ENCODE measurements at regions not wholly inside any gene's neighbourhood (a gene's known extent, or its start where the extent isn't known, plus 50 kb on each side); places are given as distances from the start of the nearest gene placed in this dataset.

- intact Hi-C loops (cut with DNase I; ENCODE audit: low total_unique reads), result no loop called here
Observed at GRCh38 chr11:133739481-133739880, 105.8 kb downstream of the SPATA19 start.

DNA sequence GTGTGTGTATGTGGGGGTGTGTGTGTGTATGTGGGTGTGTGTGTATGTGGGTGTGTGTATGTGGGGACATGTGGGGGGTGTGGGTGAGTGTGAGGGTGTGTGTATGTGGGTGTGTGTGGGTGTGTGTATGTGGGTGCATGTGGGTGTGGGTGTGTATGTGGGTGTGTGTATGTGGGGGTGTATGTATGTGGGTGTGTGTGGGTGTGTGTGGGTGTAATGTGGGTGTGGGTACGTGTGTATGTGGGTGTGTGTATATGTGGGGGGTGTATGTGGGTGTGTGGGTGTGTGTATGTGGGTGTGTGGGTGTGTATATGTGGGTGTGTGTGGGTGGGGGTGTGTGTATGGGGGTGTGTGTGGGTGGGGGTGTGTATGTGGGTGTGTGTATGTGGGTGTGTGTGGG lies 106.7 kb downstream of the SPATA19 start:
- WGBS, 5 donors, result 63 to 90% (median 87%) methylated on average over 1 of the region's 1 CpG
- no peaks in the 10 kb centered on the region for H3K36me3 ChIP-seq
- TF ChIP-seq EP300 (IDR thresholded peaks at IDR 0.05), result no peak
- no peak for TF ChIP-seq POLR2AphosphoS5 (IDR thresholded peaks at IDR 0.05)
- TF ChIP-seq, protein P1, sequence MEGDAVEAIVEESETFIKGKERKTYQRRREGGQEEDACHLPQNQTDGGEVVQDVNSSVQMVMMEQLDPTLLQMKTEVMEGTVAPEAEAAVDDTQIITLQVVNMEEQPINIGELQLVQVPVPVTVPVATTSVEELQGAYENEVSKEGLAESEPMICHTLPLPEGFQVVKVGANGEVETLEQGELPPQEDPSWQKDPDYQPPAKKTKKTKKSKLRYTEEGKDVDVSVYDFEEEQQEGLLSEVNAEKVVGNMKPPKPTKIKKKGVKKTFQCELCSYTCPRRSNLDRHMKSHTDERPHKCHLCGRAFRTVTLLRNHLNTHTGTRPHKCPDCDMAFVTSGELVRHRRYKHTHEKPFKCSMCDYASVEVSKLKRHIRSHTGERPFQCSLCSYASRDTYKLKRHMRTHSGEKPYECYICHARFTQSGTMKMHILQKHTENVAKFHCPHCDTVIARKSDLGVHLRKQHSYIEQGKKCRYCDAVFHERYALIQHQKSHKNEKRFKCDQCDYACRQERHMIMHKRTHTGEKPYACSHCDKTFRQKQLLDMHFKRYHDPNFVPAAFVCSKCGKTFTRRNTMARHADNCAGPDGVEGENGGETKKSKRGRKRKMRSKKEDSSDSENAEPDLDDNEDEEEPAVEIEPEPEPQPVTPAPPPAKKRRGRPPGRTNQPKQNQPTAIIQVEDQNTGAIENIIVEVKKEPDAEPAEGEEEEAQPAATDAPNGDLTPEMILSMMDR (IDR thresholded peaks at IDR 0.05), result no peak
- TF ChIP-seq POLR2A (IDR thresholded peaks at IDR 0.05), result no peak
- H3K9me3 ChIP-seq, result no peaks in the 10 kb centered on the region
- H3K27ac ChIP-seq, result no peak overlapping the region
- no peaks in the 10 kb centered on the region for H3K27me3 ChIP-seq
- no peaks in the 10 kb centered on the region for H3K4me1 ChIP-seq
- no peak overlapping the region for H3K4me3 ChIP-seq
- DNase-seq, result no peak
- intact Hi-C loops (cut with DNase I; ENCODE audit: low total_unique reads), result no loop called here

More at GRCh38 chr11:133739481-133739880, 105.8 kb downstream of the SPATA19 start:
- DNase-seq, result no peak
- Histone ChIP-seq H3K4me1 (no peaks in the 10 kb centered on the region), H3K27me3 (no peaks in the 10 kb centered on the region), H3K4me3 (no peak overlapping the region), H3K9me3 (no peaks in the 10 kb centered on the region), H3K27ac (no peak overlapping the region), H3K36me3 (no peaks in the 10 kb centered on the region)
- TF ChIP-seq, protein P1 (IDR thresholded peaks at IDR 0.05), result no peak
- TF ChIP-seq EP300 (IDR thresholded peaks at IDR 0.05) (no peak), POLR2AphosphoS5 (IDR thresholded peaks at IDR 0.05) (no peak), POLR2A (IDR thresholded peaks at IDR 0.05) (no peak)

DNA sequence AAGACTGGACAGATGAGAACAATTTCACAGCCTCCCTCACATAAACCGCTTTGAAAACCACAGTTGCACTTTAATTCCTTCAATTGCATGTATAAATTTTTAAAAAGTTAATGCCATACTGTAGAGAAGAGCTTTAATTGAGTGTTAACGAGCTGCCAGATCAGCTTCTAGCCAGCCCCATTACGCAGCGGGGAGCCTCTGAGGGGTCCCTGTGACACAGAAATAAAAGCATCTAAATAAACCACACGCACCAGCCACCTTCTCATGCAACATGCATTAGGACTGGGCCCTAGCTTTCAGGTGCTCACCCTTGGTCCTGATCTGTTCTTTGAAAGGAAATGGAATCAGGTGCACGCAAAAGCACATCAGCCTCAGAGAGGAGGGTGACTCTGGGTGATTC lies 111.7 kb downstream of the SPATA19 start:
- Histone ChIP-seq H3K27ac (no peak overlapping the region), H3K27me3 (no peaks in the 10 kb centered on the region), H3K36me3 (no peaks in the 10 kb centered on the region), H3K4me3 (no peak overlapping the region), H3K4me1 (no peaks in the 10 kb centered on the region), H3K9me3 (no peaks in the 10 kb centered on the region)
- intact Hi-C loops (cut with DNase I; ENCODE audit: low total_unique reads), result no loop called here
- DNase-seq, result no peak
- 79 to 87% (median 85%) methylated on average over 6 of the region's 6 CpGs for WGBS, 5 donors
- no peak for TF ChIP-seq EP300 (IDR thresholded peaks at IDR 0.05)
- TF ChIP-seq POLR2A (IDR thresholded peaks at IDR 0.05), result no peak
- TF ChIP-seq, protein P1 (IDR thresholded peaks at IDR 0.05), result no peak
- no peak for TF ChIP-seq POLR2AphosphoS5 (IDR thresholded peaks at IDR 0.05)

DNA sequence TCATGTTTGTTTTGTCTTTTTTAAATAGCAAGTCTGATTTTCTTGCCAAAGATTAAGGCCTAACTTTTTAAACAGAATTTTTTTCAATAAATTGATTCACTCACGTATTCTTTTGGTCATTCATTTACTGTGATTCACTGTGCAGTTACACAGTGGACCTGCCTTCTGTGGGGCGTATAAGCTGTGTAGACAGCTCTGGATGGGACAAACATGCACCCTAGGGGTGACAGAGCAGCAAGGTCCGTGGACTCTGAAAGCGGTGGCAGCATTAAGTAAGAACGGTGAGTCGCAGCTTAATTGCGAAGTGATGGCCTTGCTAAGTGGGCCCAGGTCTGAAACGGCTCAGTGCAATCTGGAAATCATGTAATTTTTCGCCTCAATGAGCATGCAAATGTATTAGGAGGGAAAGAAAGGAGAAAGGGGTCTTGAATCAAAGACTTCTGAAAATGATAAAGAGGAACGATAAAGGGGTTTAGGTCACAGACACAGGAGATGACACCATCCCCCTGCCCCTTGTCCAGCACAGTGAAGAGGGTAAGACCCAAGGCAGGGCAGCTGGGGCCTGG lies 113.1 kb downstream of the SPATA19 start:
- intact Hi-C loops (cut with DNase I; ENCODE audit: low total_unique reads), result no loop called here
- DNase-seq, result no peak
- H3K36me3 ChIP-seq, result no peaks in the 10 kb centered on the region
- H3K9me3 ChIP-seq, result no peaks in the 10 kb centered on the region
- TF ChIP-seq EP300 (IDR thresholded peaks at IDR 0.05), result no peak
- TF ChIP-seq POLR2A (IDR thresholded peaks at IDR 0.05), result no peak
- no peak for TF ChIP-seq POLR2AphosphoS5 (IDR thresholded peaks at IDR 0.05)
- TF ChIP-seq, protein P1 (IDR thresholded peaks at IDR 0.05), result no peak
- H3K4me1 ChIP-seq, result no peaks in the 10 kb centered on the region
- H3K27ac ChIP-seq, result no peak overlapping the region
- H3K27me3 ChIP-seq, result no peaks in the 10 kb centered on the region
- WGBS, 5 donors, result 74 to 82% (median 77%) methylated on average over 10 of the region's 10 CpGs
- H3K4me3 ChIP-seq, result no peak overlapping the region

Data from stomach (tissue), 8 donors.